SK-N-SH (cell line): ENCODE measurements at regions not wholly inside any gene's neighbourhood (a gene's known extent, or its start where the extent isn't known, plus 50 kb on each side); places are given as distances from the start of the nearest gene placed in this dataset.

Experiments
- EP300 ChIP-seq, 2 experiments: IDR thresholded peaks; 2 replicates each; pipeline versions ENCODE4 v1.4.0 to v1.6.1; 2012; ENCODE audit warnings: borderline replicate concordance in 1 of 2, low read depth in 1 of 2, low read length in 1 of 2
- FOXM1 ChIP-seq: IDR thresholded peaks from 2 replicates; pipeline ENCODE4 v1.4.0; 2012; ENCODE audit warnings: low read depth, mild to moderate bottlenecking
- MXI1 ChIP-seq: IDR thresholded peaks from 2 replicates; pipeline ENCODE4 v1.6.1; 2012; ENCODE audit warnings: mild to moderate bottlenecking, low read depth, low read length, improper control_type of control experiment
- NFIC ChIP-seq: IDR thresholded peaks from 2 replicates; pipeline ENCODE4 v1.4.0; 2012; ENCODE audit warnings: borderline replicate concordance
- POLR2AphosphoS5 ChIP-seq: IDR thresholded peaks from 2 replicates; pipeline ENCODE4 v1.6.1; 2012; ENCODE audit warnings: low read depth, low read length
- RAD21 ChIP-seq: IDR thresholded peaks from 2 replicates; pipeline ENCODE4 v1.6.1; 2012; ENCODE audit warnings: mild to moderate bottlenecking, low read length
- RXRA ChIP-seq: IDR thresholded peaks from 2 replicates; pipeline ENCODE4 v1.4.0; 2012; ENCODE audit warnings: low read depth, mild to moderate bottlenecking, borderline replicate concordance
- TCF12 ChIP-seq: IDR thresholded peaks from 2 replicates; pipeline ENCODE4 v1.4.0; 2012
- TEAD4 ChIP-seq: IDR thresholded peaks from 2 replicates; pipeline ENCODE4 v1.4.0; 2012; ENCODE audit warnings: mild to moderate bottlenecking, borderline replicate concordance; ENCODE audit not compliant: insufficient read depth
- YY1 ChIP-seq: IDR thresholded peaks from 2 replicates; pipeline ENCODE4 v1.4.0; 2012; ENCODE audit warnings: low read depth, mild to moderate bottlenecking
- TF ChIP-seq, protein P1 (sequence below): fragments of 200-600 bp; sonication (generic); IDR thresholded peaks from 2 replicates; pipeline ENCODE4 v1.6.1; 2017; ENCODE audit warnings: antibody characterized with exemption, mild to moderate bottlenecking, moderate library complexity
- TF ChIP-seq, protein P2 (sequence below): IDR thresholded peaks from 2 replicates; pipeline ENCODE4 v1.4.0; 2012; ENCODE audit warnings: low read depth, borderline replicate concordance
- TF ChIP-seq, protein P3 (sequence below): IDR thresholded peaks from 2 replicates; pipeline ENCODE4; 2012

DNA sequence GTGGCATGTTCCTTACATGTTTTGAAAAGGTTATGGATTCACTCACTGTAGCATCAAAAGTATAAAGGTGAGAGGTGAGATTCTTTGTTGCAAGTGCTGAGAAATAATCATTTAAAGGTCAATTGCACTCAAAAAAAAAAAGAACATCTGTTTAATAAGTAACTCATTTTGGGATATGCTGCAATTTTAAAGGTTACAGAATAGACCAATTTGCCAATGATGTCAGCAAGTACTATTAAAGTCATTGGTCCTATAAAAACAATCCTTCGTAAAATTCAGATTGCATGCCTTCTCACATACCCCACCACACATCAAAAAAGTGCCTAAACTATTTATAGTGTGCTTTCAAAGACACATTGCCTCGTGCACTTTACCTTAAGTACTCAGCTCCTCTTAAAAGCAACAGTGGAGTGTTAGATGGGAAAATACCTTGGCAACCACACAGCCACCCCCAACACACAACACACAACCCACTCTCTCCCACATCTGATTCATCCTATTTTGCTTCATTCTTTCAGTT, 218.2 kb upstream of the ADGRL2 start:
- TF ChIP-seq, protein P1, sequence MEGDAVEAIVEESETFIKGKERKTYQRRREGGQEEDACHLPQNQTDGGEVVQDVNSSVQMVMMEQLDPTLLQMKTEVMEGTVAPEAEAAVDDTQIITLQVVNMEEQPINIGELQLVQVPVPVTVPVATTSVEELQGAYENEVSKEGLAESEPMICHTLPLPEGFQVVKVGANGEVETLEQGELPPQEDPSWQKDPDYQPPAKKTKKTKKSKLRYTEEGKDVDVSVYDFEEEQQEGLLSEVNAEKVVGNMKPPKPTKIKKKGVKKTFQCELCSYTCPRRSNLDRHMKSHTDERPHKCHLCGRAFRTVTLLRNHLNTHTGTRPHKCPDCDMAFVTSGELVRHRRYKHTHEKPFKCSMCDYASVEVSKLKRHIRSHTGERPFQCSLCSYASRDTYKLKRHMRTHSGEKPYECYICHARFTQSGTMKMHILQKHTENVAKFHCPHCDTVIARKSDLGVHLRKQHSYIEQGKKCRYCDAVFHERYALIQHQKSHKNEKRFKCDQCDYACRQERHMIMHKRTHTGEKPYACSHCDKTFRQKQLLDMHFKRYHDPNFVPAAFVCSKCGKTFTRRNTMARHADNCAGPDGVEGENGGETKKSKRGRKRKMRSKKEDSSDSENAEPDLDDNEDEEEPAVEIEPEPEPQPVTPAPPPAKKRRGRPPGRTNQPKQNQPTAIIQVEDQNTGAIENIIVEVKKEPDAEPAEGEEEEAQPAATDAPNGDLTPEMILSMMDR: no peak
- no peak for TF ChIP-seq EP300 (IDR thresholded peaks at IDR 0.05; ENCODE audit: borderline replicate concordance in 1 of 2, low read depth in 1 of 2, low read length in 1 of 2)
- TF ChIP-seq POLR2AphosphoS5: no peak
- TF ChIP-seq FOXM1: no peak
- TF ChIP-seq TEAD4: no peak
- no peak for TF ChIP-seq NFIC
- TF ChIP-seq, protein P2, sequence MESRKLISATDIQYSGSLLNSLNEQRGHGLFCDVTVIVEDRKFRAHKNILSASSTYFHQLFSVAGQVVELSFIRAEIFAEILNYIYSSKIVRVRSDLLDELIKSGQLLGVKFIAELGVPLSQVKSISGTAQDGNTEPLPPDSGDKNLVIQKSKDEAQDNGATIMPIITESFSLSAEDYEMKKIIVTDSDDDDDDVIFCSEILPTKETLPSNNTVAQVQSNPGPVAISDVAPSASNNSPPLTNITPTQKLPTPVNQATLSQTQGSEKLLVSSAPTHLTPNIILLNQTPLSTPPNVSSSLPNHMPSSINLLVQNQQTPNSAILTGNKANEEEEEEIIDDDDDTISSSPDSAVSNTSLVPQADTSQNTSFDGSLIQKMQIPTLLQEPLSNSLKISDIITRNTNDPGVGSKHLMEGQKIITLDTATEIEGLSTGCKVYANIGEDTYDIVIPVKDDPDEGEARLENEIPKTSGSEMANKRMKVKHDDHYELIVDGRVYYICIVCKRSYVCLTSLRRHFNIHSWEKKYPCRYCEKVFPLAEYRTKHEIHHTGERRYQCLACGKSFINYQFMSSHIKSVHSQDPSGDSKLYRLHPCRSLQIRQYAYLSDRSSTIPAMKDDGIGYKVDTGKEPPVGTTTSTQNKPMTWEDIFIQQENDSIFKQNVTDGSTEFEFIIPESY: no peak
- TF ChIP-seq MXI1: no peak
- TF ChIP-seq, protein P3, sequence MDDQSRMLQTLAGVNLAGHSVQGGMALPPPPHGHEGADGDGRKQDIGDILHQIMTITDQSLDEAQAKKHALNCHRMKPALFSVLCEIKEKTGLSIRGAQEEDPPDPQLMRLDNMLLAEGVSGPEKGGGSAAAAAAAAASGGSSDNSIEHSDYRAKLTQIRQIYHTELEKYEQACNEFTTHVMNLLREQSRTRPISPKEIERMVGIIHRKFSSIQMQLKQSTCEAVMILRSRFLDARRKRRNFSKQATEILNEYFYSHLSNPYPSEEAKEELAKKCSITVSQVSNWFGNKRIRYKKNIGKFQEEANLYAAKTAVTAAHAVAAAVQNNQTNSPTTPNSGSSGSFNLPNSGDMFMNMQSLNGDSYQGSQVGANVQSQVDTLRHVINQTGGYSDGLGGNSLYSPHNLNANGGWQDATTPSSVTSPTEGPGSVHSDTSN: no peak
- no peak for TF ChIP-seq RAD21
- no peak for TF ChIP-seq RXRA
- TF ChIP-seq TCF12: no peak
- no peak for TF ChIP-seq YY1
